Adipocyte (in vitro differentiated cells): ENCODE measurements at regions not wholly inside any gene's neighbourhood (a gene's known extent, or its start where the extent isn't known, plus 50 kb on each side); places are given as distances from the start of the nearest gene placed in this dataset.

Experiments used
- DNase-seq: peaks from one replicate; pipeline ENCODE4 v3.0.0-alpha.2; 2015; ENCODE audit warnings: low read depth
- H3K27me3 ChIP-seq: replicated peaks from 2 replicates; pipeline ENCODE4 v1.7.0; 2013; ENCODE audit warnings: mild to moderate bottlenecking, low read length, moderate library complexity; ENCODE audit not compliant: control insufficient read depth, insufficient read depth
- H3K36me3 ChIP-seq: 2 replicates; pipeline ENCODE4 v1.7.0; 2013; ENCODE audit warnings: low read length, mild to moderate bottlenecking, moderate library complexity; ENCODE audit not compliant: control insufficient read depth, insufficient read depth, severe bottlenecking
- H3K4me1 ChIP-seq: 2 replicates; pipeline ENCODE4 v1.7.0; 2013; ENCODE audit warnings: mild to moderate bottlenecking, low read length, moderate library complexity; ENCODE audit not compliant: control insufficient read depth, insufficient read depth
- H3K4me3 ChIP-seq: 2 replicates; pipeline ENCODE4 v1.7.0; 2013; ENCODE audit warnings: mild to moderate bottlenecking, low read length, moderate library complexity
- H3K9ac ChIP-seq: 2 replicates; pipeline ENCODE4 v1.7.0; 2013; ENCODE audit warnings: mild to moderate bottlenecking, low read length, moderate library complexity
- H3K9me3 ChIP-seq: 2 replicates; pipeline ENCODE4 v1.7.0; 2013; ENCODE audit warnings: mild to moderate bottlenecking, low read length, moderate library complexity; ENCODE audit not compliant: control insufficient read depth

- no peak overlapping the region for H3K4me3 ChIP-seq
- no peaks in the 10 kb centered on the region for H3K9me3 ChIP-seq
- H3K36me3 ChIP-seq: no peaks in the 10 kb centered on the region
- no peak for DNase-seq
- H3K9ac ChIP-seq: no peak overlapping the region
- no peaks in the 10 kb centered on the region for H3K4me1 ChIP-seq
- H3K27me3 ChIP-seq: peaks cover 7% of the 10 kb centered on the region
These were observed 569.1 kb downstream of the NPHP4 start for GRCh38 chr1:5423109-5423508.

GRCh38 chr1:5419501-5419900 lies 572.7 kb downstream of the NPHP4 start:
- DNase-seq: no peak
- Histone ChIP-seq H3K9ac (no peak overlapping the region), H3K4me3 (no peak overlapping the region), H3K36me3 (no peaks in the 10 kb centered on the region), H3K27me3 (peaks cover 4% of the 10 kb centered on the region), H3K9me3 (no peaks in the 10 kb centered on the region), H3K4me1 (no peaks in the 10 kb centered on the region)

- no peak for DNase-seq
- no peak overlapping the region for H3K4me3 ChIP-seq
- H3K36me3 ChIP-seq: no peaks in the 10 kb centered on the region
- H3K9ac ChIP-seq: no peak overlapping the region
- H3K27me3 ChIP-seq: no peaks in the 10 kb centered on the region
- no peaks in the 10 kb centered on the region for H3K4me1 ChIP-seq
- H3K9me3 ChIP-seq: no peaks in the 10 kb centered on the region
These were observed 575.7 kb downstream of the NPHP4 start for GRCh38 chr1:5416518-5416917.

- H3K36me3 ChIP-seq: no peaks in the 10 kb centered on the region
- H3K4me1 ChIP-seq: no peaks in the 10 kb centered on the region
- H3K9me3 ChIP-seq: no peaks in the 10 kb centered on the region
- DNase-seq: no peak
- no peak overlapping the region for H3K4me3 ChIP-seq
- H3K9ac ChIP-seq: no peak overlapping the region
- H3K27me3 ChIP-seq: no peaks in the 10 kb centered on the region
These were observed 576.6 kb downstream of the NPHP4 start for GRCh38 chr1:5415606-5416005.

- no peak overlapping the region for H3K9ac ChIP-seq
- peaks cover 5% of the 10 kb centered on the region for H3K9me3 ChIP-seq
- no peak overlapping the region for H3K4me3 ChIP-seq
- no peaks in the 10 kb centered on the region for H3K4me1 ChIP-seq
- H3K36me3 ChIP-seq: no peaks in the 10 kb centered on the region
- no peak for DNase-seq
- H3K27me3 ChIP-seq: no peaks in the 10 kb centered on the region
These were observed 581.6 kb downstream of the NPHP4 start for GRCh38 chr1:5410652-5411051.

- Histone ChIP-seq H3K4me3 (no peak overlapping the region), H3K9me3 (peaks cover 5% of the 10 kb centered on the region), H3K4me1 (no peaks in the 10 kb centered on the region), H3K27me3 (no peaks in the 10 kb centered on the region), H3K9ac (no peak overlapping the region), H3K36me3 (no peaks in the 10 kb centered on the region)
- DNase-seq: no peak
These were observed 583.8 kb downstream of the NPHP4 start for GRCh38 chr1:5408401-5408800.

GRCh38 chr1:5405263-5405662 lies 587.0 kb downstream of the NPHP4 start:
- Histone ChIP-seq H3K4me3 (no peak overlapping the region), H3K36me3 (no peaks in the 10 kb centered on the region), H3K27me3 (no peaks in the 10 kb centered on the region), H3K9me3 (peaks cover 5% of the 10 kb centered on the region), H3K9ac (no peak overlapping the region), H3K4me1 (no peaks in the 10 kb centered on the region)
- DNase-seq: no peak

- Histone ChIP-seq H3K36me3 (no peaks in the 10 kb centered on the region), H3K4me3 (no peak overlapping the region), H3K27me3 (no peaks in the 10 kb centered on the region), H3K4me1 (no peaks in the 10 kb centered on the region), H3K9me3 (peaks cover 5% of the 10 kb centered on the region), H3K9ac (no peak overlapping the region)
- no peak for DNase-seq
These were observed 587.6 kb downstream of the NPHP4 start for GRCh38 chr1:5404412-5405203.

- no peaks in the 10 kb centered on the region for H3K4me1 ChIP-seq
- H3K4me3 ChIP-seq: no peak overlapping the region
- no peak overlapping the region for H3K9ac ChIP-seq
- peaks cover under 1% of the 10 kb centered on the region for H3K9me3 ChIP-seq
- no peaks in the 10 kb centered on the region for H3K27me3 ChIP-seq
- no peaks in the 10 kb centered on the region for H3K36me3 ChIP-seq
- DNase-seq: no peak
These were observed 588.3 kb downstream of the NPHP4 start for GRCh38 chr1:5403935-5404334.

GRCh38 chr1:5402618-5403017 lies 589.6 kb downstream of the NPHP4 start:
- Histone ChIP-seq H3K4me1 (no peaks in the 10 kb centered on the region), H3K36me3 (no peaks in the 10 kb centered on the region), H3K9me3 (no peaks in the 10 kb centered on the region), H3K4me3 (no peak overlapping the region), H3K9ac (no peak overlapping the region), H3K27me3 (no peaks in the 10 kb centered on the region)
- DNase-seq: no peak

- no peak for DNase-seq
- H3K9ac ChIP-seq: no peak overlapping the region
- peaks cover 6% of the 10 kb centered on the region for H3K9me3 ChIP-seq
- H3K27me3 ChIP-seq: no peaks in the 10 kb centered on the region
- H3K4me3 ChIP-seq: no peak overlapping the region
- H3K36me3 ChIP-seq: no peaks in the 10 kb centered on the region
- H3K4me1 ChIP-seq: no peaks in the 10 kb centered on the region
These were observed 592.5 kb downstream of the NPHP4 start for GRCh38 chr1:5399771-5400170.

- Histone ChIP-seq H3K4me1 (no peaks in the 10 kb centered on the region), H3K9ac (no peak overlapping the region), H3K27me3 (no peaks in the 10 kb centered on the region), H3K4me3 (no peak overlapping the region), H3K9me3 (peaks cover 6% of the 10 kb centered on the region), H3K36me3 (no peaks in the 10 kb centered on the region)
- DNase-seq: no peak
These were observed 595.6 kb downstream of the NPHP4 start for GRCh38 chr1:5396593-5396992.
